VCaP (cell line): ENCODE measurements at regions not wholly inside any gene's neighbourhood (a gene's known extent, or its start where the extent isn't known, plus 50 kb on each side); places are given as distances from the start of the nearest gene placed in this dataset.
"Not testable (repeated sequence)": the region's sequence is repeated elsewhere in the genome, so short reads cannot be mapped to it uniquely, and the experiment has no call there.

Experiments
- H3K27ac ChIP-seq: fragments of 450-650 bp; 2 replicates; pipeline ENCODE4 v1.5.1; 2017
- CTCF ChIP-seq: fragments of 450-650 bp; conservative IDR thresholded peaks from 2 replicates; pipeline ENCODE4 v1.5.1; 2017; ENCODE audit warnings: mild to moderate bottlenecking, moderate library complexity

GRCh38 chr10:53664282-53665019, 891.9 kb upstream of the MBL2 start:
- H3K27ac ChIP-seq = no peak overlapping the region
- no peak for TF ChIP-seq CTCF

GRCh38 chr10:53650794-53651193, 878.2 kb upstream of the MBL2 start:
- no peak for TF ChIP-seq CTCF
- H3K27ac ChIP-seq = no peak overlapping the region

- not testable (repeated sequence) for H3K27ac ChIP-seq
Measured at GRCh38 chr10:53647221-53647620, 874.6 kb upstream of the MBL2 start.

- H3K27ac ChIP-seq = no peak overlapping the region
- no peak for TF ChIP-seq CTCF
Measured at GRCh38 chr10:53646525-53646924, 873.9 kb upstream of the MBL2 start.

- TF ChIP-seq CTCF = no peak
- no peak overlapping the region for H3K27ac ChIP-seq
Measured at GRCh38 chr10:53645951-53646350, 873.4 kb upstream of the MBL2 start.

GRCh38 chr10:53638006-53638405, 865.4 kb upstream of the MBL2 start:
- TF ChIP-seq CTCF = no peak
- H3K27ac ChIP-seq = no peak overlapping the region

GRCh38 chr10:53624722-53625121, 852.1 kb upstream of the MBL2 start:
- TF ChIP-seq CTCF = no peak
- no peak overlapping the region for H3K27ac ChIP-seq

- H3K27ac ChIP-seq = no peak overlapping the region
- TF ChIP-seq CTCF = no peak
Measured at GRCh38 chr10:53622201-53622600, 849.6 kb upstream of the MBL2 start.
